ENCODE measurements at regions not wholly inside any gene's neighbourhood (a gene's known extent, or its start where the extent isn't known, plus 50 kb on each side); places are given as distances from the start of the nearest gene placed in this dataset.
"Not testable (repeated sequence)": the region's sequence is repeated elsewhere in the genome, so short reads cannot be mapped to it uniquely, and the experiment has no call there.

- WGBS, 2 donors, result 66 to 78% methylated on average over 10 of the region's 10 CpGs
- no peak overlapping the region for H3K4me3 ChIP-seq (ENCODE audit: low read depth, poor library complexity, severe bottlenecking)
- intact Hi-C loops (cut with DNase I; ENCODE audit: low total_unique reads), result no loop called here
- TF ChIP-seq CTCF (IDR thresholded peaks at IDR 0.05), result no peak
- no peak for TF ChIP-seq POLR2A (IDR thresholded peaks at IDR 0.05)
- no peak for DNase-seq (ENCODE audit: low spot score in 2 of 2)
These were observed 269.5 kb downstream of the SEC61B start for GRCh38 chr9:99491408-99492158.

- no peak overlapping the region for H3K4me3 ChIP-seq (ENCODE audit: low read depth, poor library complexity, severe bottlenecking)
- TF ChIP-seq CTCF (IDR thresholded peaks at IDR 0.05) (no peak), POLR2A (IDR thresholded peaks at IDR 0.05) (no peak)
- WGBS, 2 donors, result 91 to 92% methylated on average over 2 of the region's 2 CpGs
These were observed 275.6 kb downstream of the SEC61B start for GRCh38 chr9:99497641-99498040.

GRCh38 chr9:99498979-99499378 lies 276.9 kb downstream of the SEC61B start:
- H3K4me3 ChIP-seq (ENCODE audit: low read depth, poor library complexity, severe bottlenecking); intact Hi-C loops (cut with DNase I; ENCODE audit: low total_unique reads); DNase-seq (ENCODE audit: low spot score in 2 of 2): not testable (repeated sequence)
- WGBS, 2 donors, result 49 to 50% methylated on average over 13 to 15 of the region's 16 CpGs

More at GRCh38 chr9:99497641-99498040, 275.6 kb downstream of the SEC61B start:
- DNase-seq (ENCODE audit: low spot score in 2 of 2), result no peak
- intact Hi-C loops (cut with DNase I; ENCODE audit: low total_unique reads), result no loop called here

GRCh38 chr9:99505936-99506335 lies 283.9 kb downstream of the SEC61B start:
- WGBS, 2 donors, result 90 to 92% methylated on average over 4 of the region's 4 CpGs
- TF ChIP-seq CTCF (IDR thresholded peaks at IDR 0.05) (no peak), POLR2A (IDR thresholded peaks at IDR 0.05) (no peak)
- DNase-seq (ENCODE audit: low spot score in 2 of 2), result no peak
- H3K4me3 ChIP-seq (ENCODE audit: low read depth, poor library complexity, severe bottlenecking), result no peak overlapping the region
- intact Hi-C loops (cut with DNase I; ENCODE audit: low total_unique reads), result no loop called here

- no peak for DNase-seq (ENCODE audit: low spot score in 2 of 2)
- H3K4me3 ChIP-seq (ENCODE audit: low read depth, poor library complexity, severe bottlenecking), result no peak overlapping the region
- intact Hi-C loops (cut with DNase I; ENCODE audit: low total_unique reads), result no loop called here
- 89 to 94% methylated on average over 1 of the region's 1 CpG for WGBS, 2 donors
- TF ChIP-seq POLR2A (IDR thresholded peaks at IDR 0.05), result no peak
- TF ChIP-seq CTCF (IDR thresholded peaks at IDR 0.05), result no peak
These were observed 284.8 kb downstream of the SEC61B start for GRCh38 chr9:99506747-99507348.

- no peak overlapping the region for H3K4me3 ChIP-seq (ENCODE audit: low read depth, poor library complexity, severe bottlenecking)
- WGBS, 2 donors, result 63 to 71% methylated on average over 9 of the region's 9 CpGs
- intact Hi-C loops (cut with DNase I; ENCODE audit: low total_unique reads), result no loop called here
- DNase-seq (ENCODE audit: low spot score in 2 of 2), result no peak
- TF ChIP-seq POLR2A (IDR thresholded peaks at IDR 0.05) (no peak), CTCF (IDR thresholded peaks at IDR 0.05) (no peak)
These were observed 287.1 kb downstream of the SEC61B start for GRCh38 chr9:99509065-99509745.
